IPS-18a (cell line): ENCODE measurements at regions not wholly inside any gene's neighbourhood (a gene's known extent, or its start where the extent isn't known, plus 50 kb on each side); places are given as distances from the start of the nearest gene placed in this dataset.

Experiments used
- H3K27ac ChIP-seq: one replicate; pipeline ENCODE4 v1.5.1; 2013; ENCODE audit warnings: low read length
- H3K27me3 ChIP-seq: one replicate; pipeline ENCODE4 v1.6.1; 2013; ENCODE audit warnings: mild to moderate bottlenecking, low read length; ENCODE audit not compliant: control insufficient read depth, insufficient read depth
- H3K36me3 ChIP-seq: one replicate; pipeline ENCODE4 v1.6.1; 2013; ENCODE audit warnings: low read depth, low read length; ENCODE audit not compliant: control insufficient read depth
- H3K4me1 ChIP-seq: one replicate; pipeline ENCODE4 v1.6.1; 2013; ENCODE audit warnings: low read depth, low read length; ENCODE audit not compliant: control insufficient read depth
- H3K4me3 ChIP-seq: one replicate; pipeline ENCODE4 v1.5.1; 2013; ENCODE audit warnings: low read length
- H3K9ac ChIP-seq: one replicate; pipeline ENCODE4 v1.6.1; 2013; ENCODE audit warnings: mild to moderate bottlenecking, low read length, moderate library complexity
- H3K9me3 ChIP-seq: one replicate; pipeline ENCODE4 v1.6.1; 2013; ENCODE audit warnings: low read depth, low read length; ENCODE audit not compliant: control insufficient read depth

GRCh38 chr13:99812625-99813024 lies 158.9 kb downstream of the ZIC5 start:
- Histone ChIP-seq H3K27me3 (no peaks in the 10 kb centered on the region), H3K4me1 (no peaks in the 10 kb centered on the region), H3K9ac (no peak overlapping the region), H3K4me3 (no peak overlapping the region), H3K36me3 (no peaks in the 10 kb centered on the region), H3K27ac (no peak overlapping the region), H3K9me3 (no peaks in the 10 kb centered on the region)

- Histone ChIP-seq H3K27me3 (no peaks in the 10 kb centered on the region), H3K4me3 (no peak overlapping the region), H3K36me3 (no peaks in the 10 kb centered on the region), H3K27ac (no peak overlapping the region), H3K9me3 (no peaks in the 10 kb centered on the region), H3K9ac (no peak overlapping the region), H3K4me1 (peaks cover 3% of the 10 kb centered on the region)
Observed at GRCh38 chr13:99811067-99811700, 160.4 kb downstream of the ZIC5 start.

GRCh38 chr13:99809926-99810325 lies 161.6 kb downstream of the ZIC5 start:
- Histone ChIP-seq H3K4me1 (peaks cover 11% of the 10 kb centered on the region), H3K9me3 (no peaks in the 10 kb centered on the region), H3K9ac (no peak overlapping the region), H3K27me3 (no peaks in the 10 kb centered on the region), H3K27ac (no peak overlapping the region), H3K36me3 (no peaks in the 10 kb centered on the region), H3K4me3 (no peak overlapping the region)

- H3K4me1 ChIP-seq: peaks cover 15% of the 10 kb centered on the region
- H3K27me3 ChIP-seq: no peaks in the 10 kb centered on the region
- H3K4me3 ChIP-seq: no peak overlapping the region
- no peak overlapping the region for H3K9ac ChIP-seq
- no peaks in the 10 kb centered on the region for H3K36me3 ChIP-seq
- no peak overlapping the region for H3K27ac ChIP-seq
- H3K9me3 ChIP-seq: no peaks in the 10 kb centered on the region
Observed at GRCh38 chr13:99809496-99809895, 162.1 kb downstream of the ZIC5 start.

GRCh38 chr13:99808786-99809185 lies 162.8 kb downstream of the ZIC5 start:
- no peaks in the 10 kb centered on the region for H3K36me3 ChIP-seq
- no peak overlapping the region for H3K9ac ChIP-seq
- H3K9me3 ChIP-seq: no peaks in the 10 kb centered on the region
- no peak overlapping the region for H3K4me3 ChIP-seq
- peaks cover 23% of the 10 kb centered on the region for H3K4me1 ChIP-seq
- no peak overlapping the region for H3K27ac ChIP-seq
- H3K27me3 ChIP-seq: no peaks in the 10 kb centered on the region

- no peak overlapping the region for H3K9ac ChIP-seq
Observed at GRCh38 chr13:99806671-99807070, 164.9 kb downstream of the ZIC5 start.

GRCh38 chr13:99805361-99805760 lies 166.2 kb downstream of the ZIC5 start:
- Histone ChIP-seq H3K4me3 (peak overlapping the region; percentile 29), H3K36me3 (no peaks in the 10 kb centered on the region), H3K9me3 (no peaks in the 10 kb centered on the region), H3K27me3 (no peaks in the 10 kb centered on the region), H3K4me1 (peaks cover 32% of the 10 kb centered on the region), H3K27ac (no peak overlapping the region), H3K9ac (no peak overlapping the region)

More at GRCh38 chr13:99806671-99807070, 164.9 kb downstream of the ZIC5 start:
- Histone ChIP-seq H3K4me3 (no peak overlapping the region), H3K27me3 (no peaks in the 10 kb centered on the region), H3K9me3 (no peaks in the 10 kb centered on the region), H3K27ac (no peak overlapping the region), H3K4me1 (peaks cover 23% of the 10 kb centered on the region), H3K36me3 (no peaks in the 10 kb centered on the region)

GRCh38 chr13:99803141-99803540 lies 168.4 kb downstream of the ZIC5 start:
- Histone ChIP-seq H3K9ac (no peak overlapping the region), H3K36me3 (no peaks in the 10 kb centered on the region), H3K9me3 (no peaks in the 10 kb centered on the region), H3K27me3 (no peaks in the 10 kb centered on the region), H3K4me1 (peaks cover 49% of the 10 kb centered on the region), H3K27ac (no peak overlapping the region), H3K4me3 (no peak overlapping the region)

GRCh38 chr13:99802416-99802815 lies 169.2 kb downstream of the ZIC5 start:
- H3K4me1 ChIP-seq: peaks cover 57% of the 10 kb centered on the region
- no peaks in the 10 kb centered on the region for H3K27me3 ChIP-seq
- H3K9ac ChIP-seq: no peak overlapping the region
- no peaks in the 10 kb centered on the region for H3K9me3 ChIP-seq
- no peak overlapping the region for H3K27ac ChIP-seq
- no peak overlapping the region for H3K4me3 ChIP-seq
- no peaks in the 10 kb centered on the region for H3K36me3 ChIP-seq

GRCh38 chr13:99800951-99801350 lies 170.6 kb downstream of the ZIC5 start:
- Histone ChIP-seq H3K27me3 (no peaks in the 10 kb centered on the region), H3K27ac (no peak overlapping the region), H3K9me3 (no peaks in the 10 kb centered on the region), H3K4me1 (peaks cover 59% of the 10 kb centered on the region), H3K36me3 (no peaks in the 10 kb centered on the region), H3K4me3 (no peak overlapping the region), H3K9ac (no peak overlapping the region)

- H3K27me3 ChIP-seq: no peaks in the 10 kb centered on the region
- no peaks in the 10 kb centered on the region for H3K36me3 ChIP-seq
- no peaks in the 10 kb centered on the region for H3K9me3 ChIP-seq
- H3K4me1 ChIP-seq: peaks cover 51% of the 10 kb centered on the region
- no peak overlapping the region for H3K9ac ChIP-seq
- H3K4me3 ChIP-seq: no peak overlapping the region
- no peak overlapping the region for H3K27ac ChIP-seq
Observed at GRCh38 chr13:99800011-99800410, 171.6 kb downstream of the ZIC5 start.

- H3K4me3 ChIP-seq: peak overlapping the region; percentile 7
- H3K4me1 ChIP-seq: peaks cover 39% of the 10 kb centered on the region
- no peaks in the 10 kb centered on the region for H3K27me3 ChIP-seq
- H3K9ac ChIP-seq: no peak overlapping the region
- no peak overlapping the region for H3K27ac ChIP-seq
- no peaks in the 10 kb centered on the region for H3K9me3 ChIP-seq
- H3K36me3 ChIP-seq: no peaks in the 10 kb centered on the region
Observed at GRCh38 chr13:99798756-99799155, 172.8 kb downstream of the ZIC5 start.
